GM20431 (cell line): ENCODE measurements at regions not wholly inside any gene's neighbourhood (a gene's known extent, or its start where the extent isn't known, plus 50 kb on each side); places are given as distances from the start of the nearest gene placed in this dataset.
"Not testable (repeated sequence)": the region's sequence is repeated elsewhere in the genome, so short reads cannot be mapped to it uniquely, and the experiment has no call there.

ENCODE experiments used
- in situ Hi-C: fragments of 300-500 bp; cut with MseI, MboI; formaldehyde crosslinking; loops from one replicate; pipeline ENCODE4 v1.15.0; 2020; ENCODE audit warnings: low sequenced_read_pairs; ENCODE audit not compliant: unreplicated experiment

DNA sequence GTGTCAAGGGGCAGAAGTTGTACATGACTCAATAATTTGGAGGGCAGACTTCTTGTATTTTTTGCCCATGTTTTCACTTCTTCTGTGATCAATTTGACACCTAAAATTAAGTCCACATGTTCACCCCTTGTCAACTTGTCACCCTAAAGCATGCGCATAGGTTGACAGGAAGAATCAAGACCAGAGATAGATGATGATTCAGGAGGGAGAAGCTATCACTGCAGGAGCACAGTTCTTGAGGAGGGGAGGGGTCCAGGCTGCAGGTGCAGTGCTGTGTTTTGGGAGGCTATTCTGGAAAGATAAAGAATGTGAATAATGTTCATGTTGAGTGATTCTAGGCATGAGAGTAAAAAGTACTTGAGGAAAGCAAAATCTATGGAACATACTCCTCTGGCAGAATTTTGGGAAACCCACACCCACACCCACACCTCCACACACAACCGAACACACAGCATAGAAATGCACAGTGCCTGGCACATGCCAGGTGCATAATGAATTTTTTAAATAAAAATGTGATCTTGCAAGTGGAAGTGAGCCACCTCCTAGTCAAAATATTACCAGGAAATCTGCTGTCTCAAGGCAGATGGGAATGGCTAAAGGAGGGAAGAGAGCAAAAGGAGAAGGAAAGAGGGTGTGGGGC is 249.2 kb upstream of the MEX3C start:
- in situ Hi-C loops, result no loop called here

DNA sequence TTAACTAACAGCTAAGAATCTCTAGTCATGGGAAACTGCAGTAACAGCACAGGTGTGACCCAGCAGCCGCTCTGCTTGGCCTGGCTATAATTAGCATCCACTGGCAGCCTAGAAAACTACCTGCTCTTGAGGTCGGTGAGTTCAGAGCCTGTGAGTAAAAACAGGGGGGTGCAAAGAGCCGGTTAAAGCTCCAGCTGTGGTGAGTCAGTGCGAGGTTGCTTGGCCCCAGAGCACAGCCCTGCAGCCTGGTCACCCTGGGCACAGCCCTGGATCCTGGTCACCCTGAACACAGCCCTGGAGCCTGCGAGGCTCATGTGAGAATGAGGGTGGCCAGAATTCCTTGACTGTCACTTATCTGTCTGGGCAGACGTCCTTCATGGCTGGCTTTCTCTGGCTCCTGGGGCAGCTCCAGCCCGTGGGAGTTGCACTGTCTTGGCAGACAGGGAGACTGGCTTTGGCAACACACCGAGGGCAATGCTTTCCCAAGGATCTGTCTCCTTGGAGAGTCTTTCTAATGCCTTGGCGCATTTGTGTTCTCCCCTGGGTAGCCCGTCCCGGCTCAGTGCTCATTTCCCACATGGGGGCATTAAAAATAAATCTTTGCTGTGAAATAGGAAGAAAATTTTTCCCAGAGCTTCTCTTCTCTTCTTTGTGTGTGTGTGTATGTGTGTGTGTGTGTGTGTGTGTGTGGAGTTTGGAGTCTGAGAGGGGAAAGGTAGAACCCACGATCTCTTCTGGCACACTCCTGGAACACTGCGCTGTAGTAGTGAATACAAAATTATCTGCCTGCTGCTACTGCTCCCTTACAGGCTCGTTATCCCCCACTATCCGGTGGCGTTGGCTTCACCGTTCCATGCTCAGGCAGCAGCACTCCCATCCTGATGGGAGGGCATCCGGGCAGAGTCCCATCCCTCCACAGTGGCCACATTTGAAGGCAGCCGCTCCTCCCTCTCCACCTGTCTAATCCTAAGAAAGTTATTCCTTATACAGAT is 250.2 kb upstream of the MEX3C start:
- in situ Hi-C loops, result no loop called here

DNA sequence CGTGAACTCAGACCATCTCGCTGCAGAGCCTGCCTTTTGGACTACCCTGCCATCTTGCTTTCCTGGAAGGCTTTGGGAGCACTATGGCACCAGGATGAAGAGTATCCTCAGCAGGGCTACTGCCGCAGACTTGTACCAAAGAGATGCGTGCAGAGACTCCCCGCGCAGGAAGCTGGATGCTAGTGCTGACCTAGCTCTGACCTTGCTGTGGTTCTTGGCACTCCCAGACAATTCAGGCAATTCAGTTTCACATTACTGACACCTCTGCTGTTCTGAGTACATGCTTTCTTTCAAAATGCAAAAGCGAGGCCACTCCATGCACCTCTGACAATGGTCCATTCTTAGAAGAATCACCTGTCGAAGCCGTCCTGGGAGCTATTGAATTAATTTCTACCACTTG is 251.5 kb upstream of the MEX3C start:
- in situ Hi-C loops, result no loop called here

DNA sequence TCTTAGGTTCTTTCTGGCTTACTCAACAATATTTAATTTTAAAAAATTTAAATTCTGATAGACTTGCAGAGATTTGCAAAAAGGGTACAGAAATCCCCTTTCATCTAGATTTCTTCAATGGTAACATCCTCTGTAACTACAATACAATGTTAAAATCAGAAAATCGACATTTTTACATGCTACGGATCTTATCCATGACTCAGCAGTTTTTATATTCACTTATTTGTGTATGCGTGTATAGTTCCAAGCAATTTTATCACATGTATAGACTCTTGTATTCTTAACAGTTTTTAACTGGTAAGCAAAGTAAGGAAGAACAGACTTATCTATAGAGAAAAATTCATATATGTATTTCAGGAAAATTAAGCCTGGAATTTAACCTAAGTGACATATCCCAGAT is 256.1 kb upstream of the MEX3C start:
- in situ Hi-C loops, result no loop called here

DNA sequence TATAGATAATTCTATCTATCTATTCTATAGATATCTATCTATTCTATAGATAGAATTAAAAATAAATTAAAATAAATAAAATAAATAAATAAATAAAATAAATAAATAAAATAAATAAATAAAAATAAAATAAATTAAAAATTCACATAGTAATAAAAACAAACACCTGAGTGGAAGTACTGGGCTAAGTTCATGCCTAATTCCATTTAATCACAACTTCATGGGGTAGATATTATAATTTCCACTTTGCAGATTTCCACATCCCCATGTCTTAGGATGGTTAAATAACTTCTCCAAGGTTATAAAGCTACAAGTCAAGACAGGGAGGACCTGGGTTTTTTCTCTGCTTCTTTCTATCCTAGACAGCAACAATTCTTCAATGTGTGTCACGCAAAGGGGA is 261.4 kb upstream of the MEX3C start:
- in situ Hi-C loops, result no loop called here

DNA sequence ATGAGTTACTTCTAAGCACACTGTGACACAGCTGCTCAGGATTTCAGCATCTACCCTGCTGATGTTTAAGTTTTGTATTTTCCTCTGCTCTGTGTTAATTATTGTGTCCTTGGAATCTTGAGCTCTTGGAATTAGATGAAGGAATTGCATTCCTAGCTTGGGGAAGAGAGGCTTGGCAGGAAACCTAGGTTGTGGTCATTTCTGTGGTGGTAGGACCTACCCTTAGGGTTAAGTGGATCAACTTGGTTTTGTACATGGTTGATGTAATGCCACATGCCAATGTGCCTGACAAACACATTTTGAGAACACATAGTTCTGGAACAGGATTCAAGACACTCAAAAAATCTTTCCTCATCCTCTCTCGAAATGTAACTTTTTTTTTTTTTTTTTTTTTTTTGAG is 264.5 kb upstream of the MEX3C start:
- in situ Hi-C loops, result no loop called here

DNA sequence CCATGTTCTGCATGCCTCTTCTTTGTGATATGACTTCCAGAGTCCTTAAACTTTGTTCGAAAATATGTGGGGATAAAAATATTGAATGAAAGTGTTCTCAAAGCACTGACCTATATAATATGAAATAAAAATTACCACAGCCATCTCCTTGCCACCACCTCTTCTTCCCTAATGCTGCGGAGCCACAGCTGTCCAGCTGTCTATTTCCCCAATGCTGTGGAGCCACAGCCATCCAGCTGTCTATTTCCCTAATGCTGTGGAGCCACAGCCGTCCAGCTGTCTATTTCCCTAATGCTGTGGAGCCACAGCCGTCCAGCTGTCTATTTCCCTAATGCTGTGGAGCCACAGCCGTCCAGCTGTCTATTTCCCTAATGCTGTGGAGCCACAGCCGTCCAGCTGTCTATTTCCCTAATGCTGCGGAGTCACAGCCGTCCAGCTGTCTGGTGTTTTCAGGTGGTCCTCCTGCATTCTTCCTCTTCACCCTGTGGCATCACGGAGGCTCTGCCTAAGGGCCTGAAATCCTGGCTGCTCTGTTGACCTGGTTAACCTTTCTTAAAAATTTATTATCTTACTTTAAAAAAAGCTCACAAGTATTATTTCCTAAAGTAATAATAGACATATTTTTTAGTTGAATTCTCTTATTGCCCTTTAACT is 266.1 kb upstream of the MEX3C start:
- in situ Hi-C loops, result no loop called here

DNA sequence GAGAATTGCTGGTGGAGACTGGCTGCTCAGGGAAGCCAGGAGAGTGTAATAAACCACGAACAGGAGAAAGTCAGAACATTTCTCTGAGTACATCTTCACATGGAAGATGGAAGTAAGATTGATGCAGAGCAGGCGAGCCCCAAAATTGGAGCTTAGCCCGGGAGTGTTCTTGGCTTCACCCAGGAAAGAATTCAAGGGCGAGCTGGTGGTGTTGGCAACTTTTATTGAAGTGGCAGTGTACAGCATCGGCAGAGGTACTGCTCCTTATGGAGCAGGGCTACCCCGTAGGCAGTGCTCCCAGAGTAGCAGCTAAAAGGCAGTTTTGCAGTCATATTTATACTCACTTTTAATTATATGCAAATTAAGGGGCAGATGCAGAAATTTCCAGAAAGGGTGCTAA is 281.4 kb upstream of the MEX3C start:
- in situ Hi-C loops, result no loop called here

DNA sequence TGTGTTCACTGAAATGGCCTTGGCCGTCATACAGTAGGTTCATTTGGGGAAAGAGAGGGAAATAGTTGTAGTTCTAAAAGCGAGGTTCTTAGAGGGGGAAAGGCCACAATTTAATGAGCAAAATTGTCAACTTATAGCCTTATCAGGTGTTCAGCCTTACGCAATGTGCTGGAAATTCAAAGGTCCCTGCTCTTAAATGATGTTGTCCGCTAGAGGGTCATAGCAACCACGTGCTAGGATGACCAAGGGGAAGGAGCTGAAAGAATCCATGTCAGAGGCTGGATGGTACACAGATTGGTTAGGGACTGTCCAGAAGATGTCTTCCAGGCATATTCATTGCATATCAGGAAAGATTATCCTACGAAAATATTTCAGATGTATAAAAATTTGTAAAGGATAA is 282.3 kb upstream of the MEX3C start:
- in situ Hi-C loops, result no loop called here

DNA sequence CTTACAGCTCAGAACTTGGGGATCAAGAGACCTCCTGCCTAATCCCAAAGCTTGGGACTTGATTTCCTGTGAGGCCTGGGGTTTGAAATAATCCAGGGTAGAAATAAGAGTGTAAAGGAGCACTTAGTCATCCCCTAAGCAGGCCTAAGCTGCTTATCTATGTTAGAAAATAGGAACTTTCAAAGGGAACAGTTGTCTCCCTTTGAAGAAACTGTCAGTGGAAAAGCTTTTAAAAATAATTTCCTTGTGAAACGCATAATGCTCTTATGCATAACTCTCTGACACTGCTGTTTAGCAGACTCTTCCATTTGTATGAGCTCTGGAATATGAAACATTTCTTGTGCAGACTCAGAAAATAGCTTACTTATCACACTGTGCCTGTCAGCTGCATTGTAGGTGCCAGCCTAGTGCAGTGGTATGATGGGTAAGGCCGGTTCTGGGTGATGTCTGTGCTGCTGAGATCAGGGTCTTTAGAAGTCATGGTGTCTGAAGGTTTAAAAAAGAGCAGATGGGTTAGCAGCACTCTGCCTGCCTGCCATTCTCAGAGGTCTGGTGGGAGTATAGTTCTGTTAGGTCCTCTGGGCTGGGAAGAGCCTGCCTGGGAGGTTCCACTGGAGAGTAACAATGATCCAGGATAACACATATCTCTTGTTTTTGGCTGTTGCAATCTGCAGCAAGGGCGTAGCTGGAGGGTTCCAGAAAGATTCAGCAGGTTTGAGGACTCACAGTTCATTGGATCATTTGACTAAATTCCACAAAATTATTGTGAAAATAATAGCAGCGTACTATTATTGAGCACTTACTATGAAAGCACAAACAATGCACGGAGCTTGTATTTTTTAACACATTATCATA is 283.2 kb upstream of the MEX3C start:
- in situ Hi-C loops, result no loop called here

DNA sequence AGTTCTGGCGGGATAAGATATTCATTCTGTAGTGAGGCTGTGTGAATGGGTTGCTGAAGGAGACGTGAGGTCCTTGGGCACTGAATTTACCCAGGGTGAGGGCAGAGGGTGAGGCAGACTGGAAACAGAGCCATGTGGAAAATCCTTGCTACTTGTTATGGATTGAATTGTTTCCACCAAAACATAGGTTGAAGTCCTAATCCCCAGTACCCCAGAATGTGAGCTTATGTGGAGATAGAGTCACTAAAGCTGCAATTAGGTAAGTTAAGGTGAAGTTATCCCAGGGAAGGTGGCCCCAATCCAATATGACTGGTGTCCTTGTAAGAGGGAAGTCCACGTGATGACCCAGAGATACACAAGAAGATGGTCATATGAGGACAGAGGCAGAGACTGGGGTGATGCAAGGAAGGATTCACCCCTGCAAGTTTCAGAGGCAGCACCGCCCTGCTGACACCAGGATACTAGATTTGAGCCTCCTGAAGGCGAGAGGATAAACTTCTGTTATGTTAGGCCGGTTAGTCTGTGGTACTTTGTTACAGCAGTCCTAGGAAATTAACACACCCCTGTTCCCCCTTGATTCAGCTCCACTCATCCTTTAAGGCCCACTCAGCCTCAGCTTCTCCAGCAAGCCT is 289.4 kb upstream of the MEX3C start:
- in situ Hi-C loops, result no loop called here

DNA sequence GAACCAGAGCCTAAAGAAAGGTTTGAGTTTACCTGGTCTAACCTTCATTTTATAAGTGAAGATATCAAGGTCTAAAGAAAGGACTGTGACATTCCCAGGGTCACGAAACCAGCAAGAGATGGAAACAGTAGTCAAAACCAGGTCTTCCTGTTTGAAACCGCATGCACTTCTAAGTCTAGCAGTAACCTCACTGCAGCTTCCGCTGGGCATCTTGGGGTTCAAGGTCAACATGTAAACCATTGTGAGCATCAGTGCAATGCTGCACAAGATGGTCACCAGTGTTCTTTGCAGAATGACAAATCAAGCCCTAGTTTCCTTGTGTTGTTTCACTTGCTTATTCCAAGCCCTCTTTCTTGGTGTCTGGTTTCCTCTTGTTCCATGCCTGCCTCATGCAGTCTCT is 292.9 kb upstream of the MEX3C start:
- in situ Hi-C loops, result no loop called here

DNA sequence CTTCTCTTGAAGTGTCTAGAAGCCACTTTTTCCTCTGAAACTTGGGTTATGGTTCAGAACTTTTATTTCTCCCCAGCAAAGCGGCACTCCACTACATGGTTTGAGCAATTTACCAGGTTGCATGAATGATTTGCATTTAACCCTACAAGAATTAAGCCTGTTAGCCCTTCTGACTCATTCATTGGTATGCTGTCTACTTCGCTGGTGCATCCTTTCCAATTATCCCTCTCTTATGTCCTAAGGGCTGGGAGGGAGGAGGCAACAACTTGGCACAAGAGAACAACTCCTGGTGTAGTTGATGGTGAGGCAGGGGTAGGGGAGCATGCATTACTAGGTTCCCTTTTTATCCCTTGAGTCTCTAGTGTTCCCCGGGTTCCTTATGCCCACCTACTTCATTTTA is 293.4 kb upstream of the MEX3C start:
- in situ Hi-C loops, result no loop called here

DNA sequence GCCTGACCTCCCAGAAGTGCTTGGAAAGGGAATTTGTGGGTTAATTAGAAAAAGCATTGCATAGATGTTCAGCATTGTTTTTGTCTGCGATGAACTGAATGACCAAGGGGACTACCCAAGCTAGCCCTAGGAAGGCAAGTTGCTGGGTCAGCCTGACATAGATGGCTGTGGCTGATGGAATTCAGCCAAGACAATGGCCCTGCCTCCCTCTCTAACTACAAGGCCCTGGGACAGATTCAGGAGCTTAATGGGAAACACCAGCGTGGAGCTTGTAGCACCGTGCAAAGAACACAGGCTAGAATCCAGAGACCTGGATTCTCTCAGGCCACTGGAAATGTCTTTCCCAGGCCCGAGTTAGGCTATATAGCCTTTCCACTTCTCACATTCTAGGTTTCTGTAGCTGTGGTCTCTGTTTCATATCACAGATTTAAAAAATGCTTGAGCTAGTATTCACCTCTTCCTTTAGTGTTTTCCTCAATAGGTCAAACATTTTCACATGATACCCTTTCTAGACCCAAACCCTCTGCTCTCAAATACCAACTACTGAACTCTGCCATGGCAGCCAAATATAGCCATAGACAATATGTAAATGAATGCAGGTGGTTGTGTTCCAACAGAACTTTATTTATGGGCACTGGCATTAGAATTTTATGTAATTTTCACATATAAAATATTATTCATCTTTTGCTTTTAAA is 294.3 kb upstream of the MEX3C start:
- in situ Hi-C loops, result no loop called here

DNA sequence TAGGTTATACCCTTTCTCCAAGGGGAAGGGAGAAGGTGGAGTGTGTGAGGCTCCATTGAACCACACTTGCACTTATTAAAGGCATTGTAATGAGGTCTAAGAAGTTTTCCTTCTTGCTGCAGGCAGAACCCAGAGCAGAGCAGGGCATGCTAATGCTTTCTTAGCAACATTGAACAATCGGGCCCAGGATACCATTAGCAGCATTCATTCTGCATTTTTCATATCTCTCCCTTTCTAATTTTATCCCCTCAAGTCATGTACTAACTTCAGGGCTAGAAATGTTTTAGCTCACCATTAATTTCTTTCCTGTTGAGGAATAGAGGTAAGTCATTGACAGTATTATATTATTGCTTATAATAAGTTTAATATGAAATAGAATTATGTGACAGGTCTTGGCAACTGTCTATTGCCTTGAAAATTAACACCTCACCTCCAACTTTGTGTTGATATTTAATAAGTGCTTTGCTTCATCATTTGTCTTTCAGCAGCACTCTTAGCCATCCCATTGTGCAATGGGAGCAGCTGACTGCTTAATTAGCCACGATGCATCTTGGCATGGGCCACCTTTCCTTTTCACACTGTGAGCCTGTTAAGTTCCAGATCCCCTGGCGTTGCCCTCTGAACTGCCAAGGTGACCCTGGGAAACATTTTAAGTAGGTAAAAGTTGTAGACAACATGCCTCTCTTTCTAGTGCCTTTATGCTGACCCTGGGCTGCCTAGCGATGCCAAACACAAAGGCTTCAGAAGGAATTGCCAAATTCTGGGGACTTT is 300.8 kb upstream of the MEX3C start:
- in situ Hi-C loops, result no loop called here

DNA sequence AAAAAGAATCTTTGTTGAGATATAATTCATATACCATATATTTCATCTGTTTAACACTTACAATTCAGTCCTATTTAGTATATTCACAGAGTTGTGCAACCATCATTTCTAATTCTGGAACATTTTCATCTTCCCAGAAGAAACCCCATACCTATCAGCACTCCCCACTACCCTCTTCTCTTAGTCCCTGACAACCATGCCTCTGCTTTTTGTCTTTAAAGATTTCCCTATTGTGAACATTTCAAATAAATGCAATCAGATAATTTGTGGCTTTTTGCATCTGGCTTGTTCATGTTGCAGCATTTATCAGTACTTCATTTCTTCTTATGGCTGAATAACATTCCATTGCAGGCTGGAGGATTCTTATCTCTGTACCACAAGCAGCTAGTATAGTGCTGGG is 305.9 kb upstream of the MEX3C start:
- in situ Hi-C loops, result no loop called here

DNA sequence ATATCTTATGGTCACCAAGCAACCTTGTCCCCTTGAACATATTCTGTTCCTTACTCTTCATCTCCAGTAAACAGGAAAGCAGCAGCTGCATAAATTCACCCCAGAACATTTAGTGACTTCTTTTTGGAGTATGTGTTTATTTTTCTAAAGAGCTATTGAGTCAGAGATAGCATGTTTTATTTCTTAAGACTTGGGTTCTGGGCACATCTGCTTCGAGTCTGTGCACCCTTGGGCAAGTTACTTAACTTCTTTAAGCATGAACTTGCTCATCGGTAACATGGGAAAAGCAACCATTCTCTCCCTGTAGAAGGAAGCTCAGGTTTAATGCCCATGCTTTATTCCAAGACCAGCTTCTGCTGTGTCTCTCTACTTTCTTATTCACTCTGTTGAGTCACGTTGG is 309.3 kb upstream of the MEX3C start:
- in situ Hi-C loops, result no loop called here

DNA sequence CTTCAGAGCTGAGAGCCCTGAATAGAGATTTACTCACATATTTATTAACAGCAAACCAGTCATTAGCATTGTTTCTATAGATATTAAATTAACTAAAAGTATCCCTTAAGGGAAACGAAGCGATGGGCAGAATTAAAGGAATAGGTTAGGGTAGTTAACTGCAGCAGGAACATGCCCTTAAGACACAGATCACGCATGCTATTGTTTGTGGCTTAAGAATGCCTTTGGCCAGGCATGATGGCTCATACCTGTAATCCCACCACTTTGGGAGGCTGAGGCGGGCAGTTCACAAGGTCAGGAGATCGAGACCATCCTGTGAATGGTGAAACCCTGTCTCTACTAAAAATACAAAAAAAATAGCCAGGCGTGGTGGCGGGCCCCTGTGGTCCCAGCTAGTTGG is 310.9 kb upstream of the MEX3C start:
- in situ Hi-C loops, result not testable (repeated sequence)
